HG03159 (cell line): ENCODE measurements at regions not wholly inside any gene's neighbourhood (a gene's known extent, or its start where the extent isn't known, plus 50 kb on each side); places are given as distances from the start of the nearest gene placed in this dataset.
"Not testable (repeated sequence)": the region's sequence is repeated elsewhere in the genome, so short reads cannot be mapped to it uniquely, and the experiment has no call there.

Experiments used
- ATAC-seq: cut with Tn5 transposase; IDR thresholded peaks from one replicate; pipeline ENCODE4 v1.9.1; 2021; ENCODE audit warnings: mild to moderate bottlenecking, moderate library complexity; ENCODE audit not compliant: unreplicated experiment

DNA sequence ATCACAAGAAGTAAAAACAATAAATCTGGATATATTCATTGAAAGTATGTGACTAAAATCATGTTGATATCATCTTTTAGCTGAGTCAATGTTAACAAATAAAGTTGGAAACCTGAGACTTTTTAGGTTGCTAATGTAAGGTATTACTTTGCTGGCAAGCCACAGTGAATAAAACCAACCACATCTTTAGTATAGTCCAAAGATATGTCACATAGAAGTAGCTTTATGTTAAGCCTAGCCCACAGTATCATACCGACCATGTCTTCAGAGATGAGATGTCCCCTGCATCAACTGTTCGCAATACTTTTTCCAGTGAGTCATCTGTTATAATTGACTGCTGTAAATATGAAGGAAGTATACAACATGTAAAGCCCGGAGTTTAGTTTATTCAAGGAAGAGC lies 107.6 kb upstream of the MCHR2 start:
- ATAC-seq: no peak

- ATAC-seq: no peak
Measured at GRCh38 chr6:100100776-100101175, 106.8 kb upstream of the MCHR2 start.

DNA sequence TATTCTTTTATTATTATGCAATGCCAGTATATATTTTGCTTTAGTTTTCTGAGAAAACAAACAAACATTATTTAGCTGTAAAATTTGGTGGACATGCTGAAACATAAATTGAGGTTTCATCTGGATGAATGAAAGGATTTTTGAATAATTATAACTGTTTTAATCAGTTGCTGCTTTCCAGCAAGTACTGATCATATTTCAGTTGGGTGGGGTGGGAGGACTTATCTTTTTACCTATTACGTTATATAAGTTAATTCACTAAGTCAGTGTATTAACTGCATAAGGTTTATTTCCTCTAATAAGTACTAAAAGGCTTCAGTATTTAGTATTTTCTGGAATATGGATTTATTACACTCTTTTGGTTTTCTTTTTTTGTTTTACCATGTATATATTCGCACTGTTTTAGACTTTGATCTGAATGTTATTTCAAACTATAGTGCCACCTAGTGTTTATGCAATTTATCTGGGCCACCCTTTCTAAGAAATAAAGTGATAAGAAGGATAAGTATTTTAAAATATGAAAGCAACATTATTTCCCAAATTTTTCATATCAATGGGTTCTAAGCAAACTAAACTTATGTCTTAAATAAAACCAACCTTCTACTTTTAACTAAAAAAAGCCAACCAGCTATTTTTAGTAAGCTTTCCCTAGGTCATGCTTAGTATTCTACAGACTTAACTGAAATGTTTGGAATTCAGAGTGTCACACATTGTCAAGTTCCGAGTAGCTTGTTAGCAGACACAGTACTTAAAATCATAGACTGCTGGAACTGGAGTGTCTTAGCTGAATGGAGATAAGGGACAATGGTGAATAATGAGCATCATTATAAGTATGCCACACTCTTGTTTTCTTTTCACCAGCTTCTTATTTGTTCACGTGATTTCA lies 105.4 kb upstream of the MCHR2 start:
- ATAC-seq: peak; percentile 47

DNA sequence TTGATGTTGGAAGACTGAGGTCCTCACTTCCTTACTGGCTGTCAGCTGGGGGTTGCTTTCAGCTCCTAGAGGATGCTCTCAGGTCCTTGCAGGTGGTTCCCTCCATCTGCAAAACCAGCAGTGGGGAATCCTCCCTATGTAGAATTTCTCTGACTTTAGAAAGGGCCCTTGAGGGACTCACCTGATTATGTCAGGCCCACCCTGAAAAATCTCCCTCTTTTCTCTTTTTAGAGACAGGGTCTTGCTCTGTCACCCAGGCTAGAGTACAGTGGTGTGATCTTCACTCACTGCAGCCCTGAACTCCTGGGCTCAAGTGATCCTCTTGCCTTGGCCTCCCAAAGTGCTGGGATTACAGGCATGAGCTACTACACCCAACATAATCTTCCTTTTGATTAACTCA lies 102.9 kb upstream of the MCHR2 start:
- no peak for ATAC-seq

DNA sequence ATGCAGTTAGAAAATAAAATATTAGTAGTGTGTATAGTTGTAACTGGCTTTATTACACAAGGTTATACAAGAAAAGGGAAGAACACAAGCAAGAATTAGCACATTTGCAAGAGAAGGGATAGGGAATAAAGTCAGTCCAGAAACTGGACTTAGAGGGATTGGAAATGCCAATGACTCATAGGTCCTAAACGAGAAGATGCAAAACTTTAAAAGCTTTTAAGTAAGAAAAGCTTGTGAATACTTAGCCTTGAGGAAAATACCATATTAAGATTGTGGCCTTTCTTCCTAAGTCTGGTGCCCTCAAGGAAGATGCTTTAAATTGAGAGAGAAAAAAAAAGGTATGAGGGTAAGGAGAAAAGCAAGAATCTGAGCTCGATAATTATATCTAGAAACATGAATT lies 102.3 kb upstream of the MCHR2 start:
- no peak for ATAC-seq

GRCh38 chr6:100093405-100093804 lies 99.4 kb upstream of the MCHR2 start:
- ATAC-seq: no peak

- no peak for ATAC-seq
Measured at GRCh38 chr6:100088009-100088408, 94.0 kb upstream of the MCHR2 start.

GRCh38 chr6:100084991-100085364 lies 91.0 kb upstream of the MCHR2 start:
- no peak for ATAC-seq

DNA sequence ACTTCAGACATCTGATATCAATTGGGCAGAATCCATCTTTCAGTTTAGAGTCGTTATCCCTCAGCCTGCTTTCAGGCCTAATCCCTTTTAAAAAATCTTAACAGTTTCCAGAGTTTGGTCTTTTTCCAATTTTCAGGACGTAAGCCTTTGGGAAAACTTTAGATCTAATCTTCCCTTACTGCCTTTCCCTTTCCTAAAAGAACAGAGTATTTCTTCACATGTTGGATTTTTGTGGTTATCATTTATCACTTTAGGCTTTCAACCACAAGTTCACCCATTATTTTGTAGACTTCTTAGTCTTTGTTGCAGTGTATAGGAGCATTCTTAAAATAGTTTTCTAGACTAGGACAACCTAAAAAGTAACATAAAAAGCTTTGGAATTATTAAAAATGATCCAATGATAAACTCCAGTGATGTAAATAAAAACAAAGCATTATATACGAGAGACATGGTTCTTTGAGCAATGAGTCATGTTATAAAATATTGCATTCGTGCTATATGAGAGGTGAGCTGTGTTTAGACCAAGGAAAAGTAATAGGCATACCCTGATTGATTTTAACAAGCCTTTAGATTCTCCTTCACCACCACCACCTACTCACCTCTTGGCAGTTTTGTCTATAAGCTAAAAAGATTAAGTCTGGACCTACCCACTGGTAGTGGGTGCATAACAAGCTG lies 90.4 kb upstream of the MCHR2 start:
- ATAC-seq: no peak

DNA sequence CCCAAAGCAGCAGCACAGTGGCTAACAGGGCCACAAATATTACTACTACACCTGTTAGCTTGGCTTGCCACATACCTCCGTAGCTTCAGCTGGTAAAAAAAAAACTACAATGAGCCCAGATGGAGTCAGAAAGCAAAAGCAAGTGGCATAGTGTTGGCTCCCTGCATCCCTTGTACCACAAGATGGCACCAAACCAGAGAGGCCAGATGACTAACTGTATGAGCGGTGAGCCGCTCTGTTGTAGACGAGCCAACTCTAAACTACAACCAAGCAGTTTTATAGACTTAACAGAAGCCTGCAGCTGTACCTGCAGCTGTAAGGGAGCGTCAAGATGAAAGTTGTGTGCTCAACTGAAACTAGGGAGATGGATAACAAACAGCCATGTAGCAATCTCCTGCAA lies 84.5 kb upstream of the MCHR2 start:
- no peak for ATAC-seq

GRCh38 chr6:100065348-100065747 lies 71.3 kb upstream of the MCHR2 start:
- no peak for ATAC-seq

DNA sequence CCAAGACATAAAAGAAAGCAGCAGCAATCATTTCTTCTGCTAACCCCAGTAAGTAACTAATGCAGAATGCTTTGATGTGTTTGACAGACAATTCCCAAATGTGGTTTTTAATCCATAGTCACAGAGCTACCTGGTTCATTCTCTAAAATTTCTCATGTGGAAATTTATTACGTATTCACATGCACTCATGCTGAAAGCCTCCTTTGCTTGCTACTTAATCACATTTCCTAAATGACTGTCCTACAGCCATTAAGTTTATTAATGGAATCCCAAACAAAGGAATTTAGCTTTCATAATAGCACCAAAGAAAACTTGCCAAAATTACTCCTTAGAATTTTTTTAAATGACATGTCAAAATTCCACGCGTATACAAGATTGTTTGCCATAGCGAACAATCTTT lies 68.6 kb upstream of the MCHR2 start:
- ATAC-seq: no peak

- no peak for ATAC-seq
Measured at GRCh38 chr6:100057941-100058340, 63.9 kb upstream of the MCHR2 start.

- ATAC-seq: no peak
Measured at GRCh38 chr6:100050550-100050949, 56.5 kb upstream of the MCHR2 start.

- ATAC-seq: not testable (repeated sequence)
Measured at GRCh38 chr6:100043961-100044360, 49.9 kb upstream of the MCHR2 start.
